HUES64 (cell line): ENCODE measurements at regions not wholly inside any gene's neighbourhood (a gene's known extent, or its start where the extent isn't known, plus 50 kb on each side); places are given as distances from the start of the nearest gene placed in this dataset.

Experiments used
- H3K27ac ChIP-seq: 2 replicates; pipeline ENCODE4 v1.7.0; 2013; ENCODE audit warnings: low read depth, low read length, inconsistent platforms
- H3K27me3 ChIP-seq: 2 replicates; pipeline ENCODE4 v1.6.1; 2013; ENCODE audit warnings: mild to moderate bottlenecking, low read length; ENCODE audit not compliant: insufficient read depth
- H3K36me3 ChIP-seq: 2 replicates; pipeline ENCODE4 v1.6.1; 2013; ENCODE audit warnings: mild to moderate bottlenecking, low read length; ENCODE audit not compliant: insufficient read depth
- H3K4me1 ChIP-seq: 2 replicates; pipeline ENCODE4 v1.6.1; 2013; ENCODE audit warnings: mild to moderate bottlenecking, low read length, moderate library complexity; ENCODE audit not compliant: insufficient read depth
- H3K4me3 ChIP-seq: 2 replicates; pipeline ENCODE4 v1.5.1; 2013; ENCODE audit warnings: mild to moderate bottlenecking, low read length, moderate library complexity
- H3K9ac ChIP-seq: 2 replicates; pipeline ENCODE4 v1.6.1; 2013; ENCODE audit warnings: mild to moderate bottlenecking, low read depth, low read length
- H3K9me3 ChIP-seq: 2 replicates; pipeline ENCODE4 v1.6.1; 2013; ENCODE audit warnings: low read depth, low read length; ENCODE audit not compliant: insufficient read depth
- WGBS: fragments of 150-250, 120-280 bp; methylation state at CpG from one replicate; pipeline ENCODE4 v1.1.7; 2013; ENCODE audit warnings: missing lambda C conversion rate; 5-methylcytosine and 5-hydroxymethylcytosine counted together

DNA sequence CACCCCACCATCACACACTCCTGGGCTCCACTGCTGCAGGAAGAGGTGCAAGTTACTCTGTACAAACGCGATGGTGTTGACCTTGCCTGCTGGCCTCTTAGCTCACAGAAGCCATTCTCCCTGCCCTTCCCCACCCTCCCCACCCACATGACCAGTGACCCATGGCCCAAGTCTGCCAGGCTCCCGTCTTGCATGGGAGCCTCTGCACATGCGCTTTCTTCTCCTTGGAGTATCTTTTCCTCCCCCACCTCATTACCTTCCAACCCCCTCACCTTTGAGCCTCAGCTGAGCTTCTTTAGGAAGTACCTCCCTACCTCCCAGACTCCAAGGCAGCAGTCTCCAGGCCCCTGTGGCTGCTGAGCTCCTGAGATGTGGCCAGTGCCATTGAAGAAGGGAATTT is 337.7 kb upstream of the ZNF32 start:
- Histone ChIP-seq H3K9me3 (peaks cover 5% of the 10 kb centered on the region; the same call in 1 of the 2 replicates), H3K27ac (no peak overlapping the region), H3K4me3 (no peak overlapping the region), H3K9ac (no peak overlapping the region), H3K27me3 (no peaks in the 10 kb centered on the region), H3K4me1 (no peaks in the 10 kb centered on the region), H3K36me3 (no peaks in the 10 kb centered on the region)
- 94% methylated on average over 4 of the region's 4 CpGs for WGBS

DNA sequence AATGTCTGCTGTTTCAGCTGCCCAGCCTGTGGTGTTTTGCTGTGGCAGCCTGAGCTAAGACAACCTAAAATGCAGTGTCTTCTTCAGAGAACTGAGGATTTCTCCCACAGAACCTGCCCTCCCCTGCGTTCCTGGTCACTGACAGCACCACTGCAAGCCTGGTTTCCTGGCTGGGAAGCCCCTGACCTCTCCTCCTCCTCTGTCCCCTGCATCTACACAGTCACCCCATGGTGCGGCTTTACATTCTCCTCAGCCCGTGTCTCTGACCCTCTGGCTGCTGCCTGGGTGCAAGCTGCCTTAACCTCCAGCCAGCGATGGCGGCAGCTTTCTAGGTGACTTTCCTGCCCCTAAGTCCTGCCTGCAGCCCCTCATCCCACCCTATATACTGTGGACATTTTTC is 337.3 kb upstream of the ZNF32 start:
- H3K27ac ChIP-seq, result no peak overlapping the region
- no peaks in the 10 kb centered on the region for H3K4me1 ChIP-seq
- no peaks in the 10 kb centered on the region for H3K27me3 ChIP-seq
- no peaks in the 10 kb centered on the region for H3K36me3 ChIP-seq
- no peak overlapping the region for H3K4me3 ChIP-seq
- H3K9me3 ChIP-seq, result peaks cover 5% of the 10 kb centered on the region; the same call in 1 of the 2 replicates
- H3K9ac ChIP-seq, result no peak overlapping the region
- WGBS, result 93% methylated on average over 5 of the region's 5 CpGs

DNA sequence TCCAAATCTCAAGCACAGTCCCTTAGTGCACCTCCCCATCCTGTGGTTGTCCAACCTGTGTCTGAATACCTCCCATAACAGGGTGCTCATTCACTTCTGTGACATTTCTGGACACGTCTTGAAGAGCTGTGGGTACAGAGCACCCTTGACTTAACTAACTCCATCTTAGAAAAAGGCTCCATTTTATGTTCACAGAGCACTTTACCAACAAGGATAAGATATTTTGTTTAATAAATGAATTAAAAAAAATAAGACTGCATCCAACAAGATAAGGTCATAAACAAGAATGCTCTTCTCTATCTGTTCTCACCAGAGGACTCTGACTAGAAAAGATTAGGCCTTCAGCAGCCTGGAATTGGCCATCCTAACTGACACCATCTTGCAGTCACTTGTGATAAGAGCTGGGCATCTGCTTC is 335.2 kb upstream of the ZNF32 start:
- Histone ChIP-seq H3K36me3 (no peaks in the 10 kb centered on the region), H3K27ac (no peak overlapping the region), H3K27me3 (no peaks in the 10 kb centered on the region), H3K9ac (no peak overlapping the region), H3K4me3 (no peak overlapping the region), H3K9me3 (peaks cover 3% of the 10 kb centered on the region; the same call in 1 of the 2 replicates), H3K4me1 (no peaks in the 10 kb centered on the region)
- WGBS, result 94% methylated on average over 1 of the region's 1 CpG

DNA sequence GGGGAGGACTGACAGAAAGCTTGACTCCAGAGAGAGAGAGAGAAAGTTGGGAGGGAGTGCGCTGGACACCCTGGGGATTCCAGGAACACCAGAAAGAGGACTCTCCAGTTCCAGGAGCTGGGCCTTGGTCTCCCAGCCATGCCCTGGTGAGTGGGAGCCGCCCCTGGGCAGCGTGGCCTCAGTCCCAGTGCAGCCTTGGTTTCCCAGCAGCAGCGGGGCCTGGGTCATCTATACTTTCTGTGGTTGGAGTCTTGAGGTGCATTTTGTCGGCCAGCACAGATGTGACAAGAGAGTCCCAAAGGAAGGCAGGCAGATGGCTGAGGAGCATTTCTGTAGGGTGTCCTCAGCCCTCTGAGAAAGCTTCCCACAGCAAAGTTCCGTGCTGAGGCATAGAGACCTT is 334.7 kb upstream of the ZNF32 start:
- Histone ChIP-seq H3K4me1 (no peaks in the 10 kb centered on the region), H3K4me3 (no peak overlapping the region), H3K27ac (no peak overlapping the region), H3K36me3 (no peaks in the 10 kb centered on the region), H3K9ac (no peak overlapping the region), H3K9me3 (no peaks in the 10 kb centered on the region), H3K27me3 (no peaks in the 10 kb centered on the region)
- WGBS, result 95% methylated on average over 6 of the region's 6 CpGs

DNA sequence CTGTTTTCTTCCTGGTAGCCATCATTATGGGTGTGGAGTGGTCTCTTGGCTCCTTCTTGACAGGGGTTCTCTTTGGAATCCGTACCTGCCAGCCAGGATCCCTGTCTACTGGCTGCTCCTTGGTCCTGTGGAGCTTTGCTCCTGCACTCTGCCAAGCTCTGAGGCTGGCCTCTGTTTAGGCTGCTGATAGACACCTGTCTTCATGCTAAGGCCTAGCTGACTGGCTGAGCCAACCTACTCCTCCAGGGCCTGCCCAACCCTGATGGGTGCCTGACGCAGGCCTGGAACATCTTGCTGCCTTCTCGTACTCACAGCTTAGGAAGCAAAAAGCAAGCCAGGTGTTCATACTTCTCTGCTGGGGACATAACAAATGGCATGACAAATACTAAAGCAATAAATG is 333.6 kb upstream of the ZNF32 start:
- no peak overlapping the region for H3K27ac ChIP-seq
- no peaks in the 10 kb centered on the region for H3K27me3 ChIP-seq
- H3K9ac ChIP-seq, result no peak overlapping the region
- H3K4me3 ChIP-seq, result no peak overlapping the region
- H3K9me3 ChIP-seq, result no peaks in the 10 kb centered on the region
- H3K4me1 ChIP-seq, result no peaks in the 10 kb centered on the region
- 94% methylated on average over 3 of the region's 3 CpGs for WGBS
- no peaks in the 10 kb centered on the region for H3K36me3 ChIP-seq

DNA sequence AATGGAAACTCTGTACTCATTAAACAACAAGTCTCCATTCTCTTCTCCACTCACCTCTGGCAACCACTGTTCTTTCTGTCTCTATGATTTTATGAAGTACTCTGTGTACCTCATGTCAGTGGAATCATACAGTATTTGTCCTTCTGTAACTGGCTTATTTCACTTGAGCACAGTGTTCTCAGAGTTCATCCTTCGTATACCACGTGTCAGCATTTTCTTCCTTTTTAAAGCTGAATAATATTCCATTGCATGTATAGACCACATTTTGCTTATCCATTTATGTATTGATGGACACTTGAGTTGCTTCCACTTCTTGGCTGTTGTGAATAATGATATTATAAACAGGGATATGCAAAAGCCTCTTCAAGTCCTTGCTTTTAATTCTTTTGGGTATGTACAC is 333.0 kb upstream of the ZNF32 start:
- H3K36me3 ChIP-seq, result no peaks in the 10 kb centered on the region
- no peaks in the 10 kb centered on the region for H3K9me3 ChIP-seq
- no peaks in the 10 kb centered on the region for H3K27me3 ChIP-seq
- H3K9ac ChIP-seq, result no peak overlapping the region
- H3K27ac ChIP-seq, result no peak overlapping the region
- WGBS, result 93% methylated on average over 2 of the region's 2 CpGs
- no peak overlapping the region for H3K4me3 ChIP-seq
- H3K4me1 ChIP-seq, result no peaks in the 10 kb centered on the region

DNA sequence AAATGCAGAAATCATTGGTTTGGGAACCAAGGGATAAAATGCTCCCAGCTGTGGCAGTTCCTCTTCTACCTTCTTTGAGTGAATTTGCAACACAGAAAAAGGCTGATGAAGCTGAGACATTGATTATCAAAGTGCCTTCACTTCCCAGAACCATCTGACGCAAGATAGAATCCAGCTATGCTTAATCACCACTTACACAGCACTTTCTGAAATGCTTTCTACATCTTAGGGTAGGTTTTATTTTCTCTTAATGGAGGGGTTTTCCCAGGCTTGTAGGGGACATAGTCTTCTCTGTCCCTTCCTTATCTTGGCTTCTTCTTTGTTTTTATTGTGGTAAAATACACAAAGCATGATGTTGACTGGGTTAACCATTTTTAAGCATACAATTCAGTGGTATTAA is 332.6 kb upstream of the ZNF32 start:
- Histone ChIP-seq H3K27ac (no peak overlapping the region), H3K9me3 (no peaks in the 10 kb centered on the region), H3K27me3 (no peaks in the 10 kb centered on the region), H3K36me3 (no peaks in the 10 kb centered on the region), H3K4me3 (no peak overlapping the region), H3K4me1 (no peaks in the 10 kb centered on the region), H3K9ac (no peak overlapping the region)
- WGBS, result 80% methylated on average over 1 of the region's 1 CpG

DNA sequence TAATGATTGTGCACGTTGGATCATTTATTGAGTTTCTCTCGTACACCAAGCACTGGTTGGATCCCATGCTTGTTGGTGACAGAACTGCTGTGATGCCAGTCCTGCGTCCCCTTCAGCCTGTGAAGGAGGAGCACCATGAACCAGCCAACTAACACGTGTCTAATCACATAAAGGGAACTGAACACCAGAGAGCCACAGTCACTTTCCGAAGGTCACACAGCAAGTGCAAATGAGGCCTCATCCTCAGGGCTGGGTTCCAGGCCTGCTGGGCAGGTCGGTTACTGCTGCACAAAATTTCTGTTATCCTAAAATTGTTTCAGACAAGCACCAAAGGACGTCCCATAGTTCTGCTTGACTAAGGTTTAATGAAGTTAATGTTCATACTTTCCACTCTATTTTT is 332.0 kb upstream of the ZNF32 start:
- no peaks in the 10 kb centered on the region for H3K27me3 ChIP-seq
- H3K9ac ChIP-seq, result no peak overlapping the region
- WGBS, result 93% methylated on average over 7 of the region's 7 CpGs
- H3K4me1 ChIP-seq, result no peaks in the 10 kb centered on the region
- no peaks in the 10 kb centered on the region for H3K36me3 ChIP-seq
- H3K27ac ChIP-seq, result no peak overlapping the region
- H3K9me3 ChIP-seq, result no peaks in the 10 kb centered on the region
- no peak overlapping the region for H3K4me3 ChIP-seq

DNA sequence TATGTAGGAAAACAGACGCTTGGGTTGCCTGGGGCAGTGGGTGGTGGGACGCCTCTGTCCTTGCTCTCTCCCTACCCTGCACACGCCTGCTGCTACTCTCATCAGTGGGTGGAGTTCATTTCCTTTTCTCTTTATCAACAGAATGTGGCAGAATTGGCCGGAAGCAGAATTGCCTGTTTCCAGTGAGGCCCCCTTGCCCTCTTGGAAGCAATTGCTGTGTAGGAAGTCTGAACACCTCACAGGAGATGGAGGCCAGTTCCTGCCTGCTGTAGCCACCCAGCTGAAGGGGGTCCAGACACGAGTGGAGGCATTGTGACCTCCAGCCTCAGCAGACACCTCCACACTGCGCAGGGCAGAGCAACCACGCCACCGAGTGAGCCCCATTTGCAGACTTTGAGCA is 331.6 kb upstream of the ZNF32 start:
- H3K36me3 ChIP-seq, result no peaks in the 10 kb centered on the region
- no peak overlapping the region for H3K27ac ChIP-seq
- no peaks in the 10 kb centered on the region for H3K27me3 ChIP-seq
- H3K9ac ChIP-seq, result no peak overlapping the region
- WGBS, result 91% methylated on average over 8 of the region's 8 CpGs
- H3K4me1 ChIP-seq, result no peaks in the 10 kb centered on the region
- H3K4me3 ChIP-seq, result no peak overlapping the region
- no peaks in the 10 kb centered on the region for H3K9me3 ChIP-seq

DNA sequence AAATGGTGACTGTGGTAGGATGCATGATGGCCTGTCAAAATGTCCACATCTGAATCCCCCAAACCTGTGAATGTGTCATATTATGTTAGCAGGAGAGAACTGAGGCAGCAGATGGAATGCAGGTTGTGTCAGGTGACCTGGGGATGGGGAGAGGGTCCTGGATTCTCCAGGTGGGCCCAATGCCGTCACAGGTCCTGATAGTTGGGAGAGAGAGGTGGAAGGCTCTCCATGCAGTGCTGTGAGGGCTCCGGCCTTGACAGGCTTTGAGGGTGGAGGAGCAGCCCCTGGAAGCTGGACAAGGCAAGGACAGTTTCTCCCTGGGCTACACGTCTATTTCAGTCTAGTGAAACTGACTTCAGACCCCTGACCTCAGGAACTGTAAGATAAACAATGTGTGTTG is 330.9 kb upstream of the ZNF32 start:
- Histone ChIP-seq H3K9me3 (no peaks in the 10 kb centered on the region), H3K27ac (no peak overlapping the region), H3K9ac (no peak overlapping the region), H3K4me1 (no peaks in the 10 kb centered on the region), H3K4me3 (no peak overlapping the region), H3K27me3 (no peaks in the 10 kb centered on the region), H3K36me3 (no peaks in the 10 kb centered on the region)
- 92% methylated on average over 3 of the region's 3 CpGs for WGBS

DNA sequence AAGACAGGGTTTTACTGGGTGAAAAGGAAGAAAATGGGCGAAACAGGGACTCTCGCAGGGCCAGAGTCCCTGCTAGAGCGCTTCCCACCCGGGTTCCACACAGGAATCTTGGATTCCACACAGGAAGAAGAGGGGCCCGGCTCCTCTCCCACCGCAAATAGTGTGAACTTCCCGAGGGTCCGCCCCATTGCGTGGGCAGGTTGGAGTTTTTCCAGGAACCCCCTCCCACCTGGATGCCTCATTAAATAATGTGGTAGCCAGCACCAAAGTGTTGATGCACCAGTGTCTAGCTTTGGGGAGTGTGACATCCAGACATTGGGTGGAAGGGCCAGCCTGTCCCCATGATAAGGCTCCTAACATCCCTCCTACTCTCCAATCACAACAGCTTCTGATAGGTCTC is 330.3 kb upstream of the ZNF32 start:
- no peaks in the 10 kb centered on the region for H3K36me3 ChIP-seq
- no peak overlapping the region for H3K27ac ChIP-seq
- no peaks in the 10 kb centered on the region for H3K27me3 ChIP-seq
- H3K4me1 ChIP-seq, result no peaks in the 10 kb centered on the region
- no peak overlapping the region for H3K9ac ChIP-seq
- H3K4me3 ChIP-seq, result no peak overlapping the region
- no peaks in the 10 kb centered on the region for H3K9me3 ChIP-seq
- WGBS, result 94% methylated on average over 9 of the region's 9 CpGs

DNA sequence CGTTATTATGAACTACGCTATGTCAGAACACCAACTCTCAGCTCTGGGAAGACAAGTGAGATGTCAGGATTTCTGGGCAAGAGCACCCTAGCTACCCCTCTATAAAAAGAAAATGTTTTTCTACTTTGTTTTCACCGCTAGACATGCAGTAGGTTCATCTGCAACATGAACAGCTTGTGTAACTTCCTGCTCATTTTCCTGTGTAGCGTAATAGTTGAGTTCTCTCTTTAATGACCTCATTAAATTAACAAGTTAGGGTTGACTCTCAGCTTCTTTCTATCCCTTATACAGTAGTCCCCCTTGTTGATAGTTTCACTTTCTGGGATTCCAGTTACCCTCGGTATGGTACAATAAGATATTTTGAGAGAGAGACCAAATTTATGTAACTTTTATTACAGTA is 329.4 kb upstream of the ZNF32 start:
- no peaks in the 10 kb centered on the region for H3K9me3 ChIP-seq
- 100% methylated on average over 4 of the region's 5 CpGs for WGBS
- H3K27me3 ChIP-seq, result no peaks in the 10 kb centered on the region
- no peak overlapping the region for H3K4me3 ChIP-seq
- no peaks in the 10 kb centered on the region for H3K36me3 ChIP-seq
- no peak overlapping the region for H3K27ac ChIP-seq
- H3K9ac ChIP-seq, result no peak overlapping the region
- H3K4me1 ChIP-seq, result no peaks in the 10 kb centered on the region
